ENCODE measurements at regions not wholly inside any gene's neighbourhood (a gene's known extent, or its start where the extent isn't known, plus 50 kb on each side); places are given as distances from the start of the nearest gene placed in this dataset.

DNA sequence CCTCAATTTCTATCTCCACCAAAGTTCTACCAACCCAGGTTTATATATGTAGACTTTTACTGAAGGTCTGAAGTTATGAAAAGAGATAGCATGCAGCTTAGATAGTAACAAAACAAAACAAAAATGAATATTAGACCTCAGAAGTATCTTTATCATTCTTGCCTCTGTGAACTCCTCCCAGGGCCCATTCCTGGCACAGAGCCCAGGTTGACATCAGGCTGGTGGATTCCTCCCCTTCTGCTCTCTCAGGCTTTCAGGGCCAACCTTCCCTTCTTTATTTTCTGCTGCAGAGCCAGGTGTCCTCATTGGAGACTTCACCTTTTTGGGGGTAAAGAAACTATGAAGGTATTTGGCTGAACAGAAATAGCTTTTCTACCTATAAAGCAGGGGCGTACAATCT is 112.8 kb upstream of the PITX2 start:
- Histone ChIP-seq H3K27me3 (ENCODE audit: control insufficient read depth, insufficient read depth, low read length) (no peaks in the 10 kb centered on the region), H2AFZ (replicated peaks; ENCODE audit: low read length, poor library complexity) (no peak overlapping the region), H4K20me1 (ENCODE audit: insufficient read depth, low read length) (no peaks in the 10 kb centered on the region), H2BK15ac (ENCODE audit: low read depth, low read length) (no peak overlapping the region), H3K9me3 (ENCODE audit: control insufficient read depth, insufficient read depth, low read length) (no peaks in the 10 kb centered on the region), H2BK20ac (ENCODE audit: low read depth, low read length) (no peak overlapping the region), H3K14ac (replicated peaks; ENCODE audit: low read depth, low read length) (no peak overlapping the region), H3K79me1 (ENCODE audit: low read depth in 1 of 2, low read length in 2 of 2) (no peaks in the 10 kb centered on the region), H3K23ac (ENCODE audit: low read depth, low read length) (no peak overlapping the region), H3K4ac (ENCODE audit: low read depth, low read length) (no peak overlapping the region), H3K36me3 (ENCODE audit: control insufficient read depth, insufficient read depth, low read length) (no peaks in the 10 kb centered on the region), H3K4me2 (ENCODE audit: low read depth, low read length) (no peak overlapping the region), H2AK9ac (replicated peaks; ENCODE audit: low read depth, low read length, poor library complexity) (no peak overlapping the region), H3K9me1 (ENCODE audit: insufficient read depth, low read length) (no peaks in the 10 kb centered on the region), H4K8ac (ENCODE audit: low read depth in 2 of 2, low read length in 2 of 2) (no peak overlapping the region), H3K18ac (ENCODE audit: low read depth, low read length) (no peak overlapping the region), H4K91ac (ENCODE audit: insufficient read depth, low read depth, low read length) (no peak overlapping the region), H4K5ac (ENCODE audit: low read depth, low read length) (no peak overlapping the region), H2BK5ac (ENCODE audit: low read depth, low read length, poor library complexity, severe bottlenecking) (no peak overlapping the region), H3K56ac (ENCODE audit: extremely low read depth, insufficient read depth, low read length) (no peak overlapping the region), H2BK120ac (ENCODE audit: low read depth, low read length) (no peak overlapping the region), H2AK5ac (ENCODE audit: low read depth, low read length) (no peak overlapping the region), H3K4me3 (ENCODE audit: insufficient read depth, low read depth, low read length) (no peak overlapping the region), H3K27ac (ENCODE audit: insufficient read depth, low read length) (no peak overlapping the region), H3K4me1 (ENCODE audit: control insufficient read depth, insufficient read depth, low read length) (0 out of 2 replicates have a peak, but pooled peaks cover 1% of the 10 kb centered on the region), H3K9ac (ENCODE audit: low read depth, low read length) (no peak overlapping the region)
- DNase-seq: peak; percentile 33
- BruUV-seq (replicated peaks): no TSS peak
- ChIA-PET CTCF (no interaction called here), POLR2A (ENCODE audit: unreplicated experiment) (no interaction called here)
- dilution Hi-C loops (cut with HindIII; ENCODE audit: low sequenced_read_pairs, unreplicated experiment) (no loop called here), intact Hi-C loops (cut with micrococcal nuclease) (no loop called here), in situ Hi-C loops (cut with MboI; ENCODE audit: low sequenced_read_pairs) (no loop called here)
- WGBS, 2 experiments (ENCODE audit: extremely low coverage in 2 of 2, insufficient read length in 1 of 2): no CpG with 5 or more reads among the region's 1 CpG
- TF ChIP-seq, protein P1, sequence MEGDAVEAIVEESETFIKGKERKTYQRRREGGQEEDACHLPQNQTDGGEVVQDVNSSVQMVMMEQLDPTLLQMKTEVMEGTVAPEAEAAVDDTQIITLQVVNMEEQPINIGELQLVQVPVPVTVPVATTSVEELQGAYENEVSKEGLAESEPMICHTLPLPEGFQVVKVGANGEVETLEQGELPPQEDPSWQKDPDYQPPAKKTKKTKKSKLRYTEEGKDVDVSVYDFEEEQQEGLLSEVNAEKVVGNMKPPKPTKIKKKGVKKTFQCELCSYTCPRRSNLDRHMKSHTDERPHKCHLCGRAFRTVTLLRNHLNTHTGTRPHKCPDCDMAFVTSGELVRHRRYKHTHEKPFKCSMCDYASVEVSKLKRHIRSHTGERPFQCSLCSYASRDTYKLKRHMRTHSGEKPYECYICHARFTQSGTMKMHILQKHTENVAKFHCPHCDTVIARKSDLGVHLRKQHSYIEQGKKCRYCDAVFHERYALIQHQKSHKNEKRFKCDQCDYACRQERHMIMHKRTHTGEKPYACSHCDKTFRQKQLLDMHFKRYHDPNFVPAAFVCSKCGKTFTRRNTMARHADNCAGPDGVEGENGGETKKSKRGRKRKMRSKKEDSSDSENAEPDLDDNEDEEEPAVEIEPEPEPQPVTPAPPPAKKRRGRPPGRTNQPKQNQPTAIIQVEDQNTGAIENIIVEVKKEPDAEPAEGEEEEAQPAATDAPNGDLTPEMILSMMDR (conservative IDR thresholded peaks at IDR 0.05; ENCODE audit: low read depth, low read length): no peak
- TF ChIP-seq MXI1 (IDR thresholded peaks at IDR 0.05; ENCODE audit: borderline replicate concordance, low read depth, low read length): no peak
- ATAC-seq (ENCODE audit: low read depth): no peak

Data from IMR-90 (cell line).